GM12891 (cell line): ENCODE measurements at regions not wholly inside any gene's neighbourhood (a gene's known extent, or its start where the extent isn't known, plus 50 kb on each side); places are given as distances from the start of the nearest gene placed in this dataset.

ENCODE experiments used
- POLR2A ChIP-seq: IDR thresholded peaks from 2 replicates; pipeline ENCODE4 v1.6.1; 2011; ENCODE audit warnings: low read depth, low read length, control low read depth
- TAF1 ChIP-seq: IDR thresholded peaks from 2 replicates; pipeline ENCODE4 v1.6.1; 2011; ENCODE audit warnings: low read depth, low read length, control low read depth

- TF ChIP-seq TAF1 (no peak), POLR2A (no peak)
These were observed 174.8 kb upstream of the TNFAIP3 start for GRCh38 chr6:137692308-137692707.
